Psoas muscle (tissue), 7 donors: ENCODE measurements at regions not wholly inside any gene's neighbourhood (a gene's known extent, or its start where the extent isn't known, plus 50 kb on each side); places are given as distances from the start of the nearest gene placed in this dataset.

ENCODE experiments used
- ATAC-seq, 4 donors: fragments of 200-7000 bp; cut with Tn5 transposase; one replicate each; pipeline ENCODE4 v1.9.1; 2020; ENCODE audit warnings: moderate library complexity in 3 of 4, mild to moderate bottlenecking in 2 of 4
- DNase-seq, 2 donors: peaks; one replicate each; pipeline ENCODE4 v3.0.0-alpha.2; 2020
- H3K27ac ChIP-seq: fragments of 200-600 bp; one replicate; pipeline ENCODE4 v1.8.0; 2022
- H3K27me3 ChIP-seq, 3 donors: fragments of 200-600 bp in 1 of 3; one replicate each; pipeline versions ENCODE4 v1.6.1 to v1.8.0; 2013 to 2022; ENCODE audit warnings: low read length in 2 of 3, mild to moderate bottlenecking in 2 of 3, moderate library complexity in 1 of 3; ENCODE audit not compliant: insufficient read depth in 3 of 3
- H3K36me3 ChIP-seq, 2 donors: fragments of 200-600 bp in 1 of 2; one replicate each; pipeline versions ENCODE4 v1.6.1 to v1.8.0; 2013 to 2022; ENCODE audit warnings: low read depth in 1 of 2, mild to moderate bottlenecking in 1 of 2, moderate library complexity in 1 of 2; ENCODE audit not compliant: insufficient read depth in 1 of 2
- H3K4me1 ChIP-seq: fragments of 200-600 bp; one replicate; pipeline ENCODE4 v1.8.0; 2022
- H3K4me3 ChIP-seq: fragments of 200-600 bp; one replicate; pipeline ENCODE4 v1.8.0; 2022; ENCODE audit warnings: mild to moderate bottlenecking
- H3K9me3 ChIP-seq: fragments of 200-600 bp; one replicate; pipeline ENCODE4 v1.8.0; 2022
- WGBS, 3 donors: extraction: QIAGEN DNeasy Blood & Tissue Kit; methylation state at CpG; one replicate each; pipeline versions ENCODE4 v1.1.6 to v1.1.7; 2013; 5-methylcytosine and 5-hydroxymethylcytosine counted together
- intact Hi-C, 2 donors: fragments of 100-400 bp; cut with DNase I; formaldehyde crosslinking; loops; one replicate each; pipeline versions ENCODE4 v1.11.0 to v1.14.2; 2022
- TF ChIP-seq, protein P1 (sequence below): fragments of 200-600 bp; IDR thresholded peaks from one replicate; pipeline ENCODE4 v1.8.0; 2022; ENCODE audit warnings: antibody characterized with exemption
- donor health status: healthy with polysubstance abuse.
- donor health status: DM: no; HTN: no; CAD: no; lungs with moderate emphysema.
- donor health status: Bipolar disorder and iron deficiency.
- donor health status: healthy.
- donor health status: DM: yes; HTN: yes; CAD: no.
- donor health status: DM: no; HTN: no; CAD: no.
- donor health status: DM: yes; HTN: yes; CAD: no.

DNA sequence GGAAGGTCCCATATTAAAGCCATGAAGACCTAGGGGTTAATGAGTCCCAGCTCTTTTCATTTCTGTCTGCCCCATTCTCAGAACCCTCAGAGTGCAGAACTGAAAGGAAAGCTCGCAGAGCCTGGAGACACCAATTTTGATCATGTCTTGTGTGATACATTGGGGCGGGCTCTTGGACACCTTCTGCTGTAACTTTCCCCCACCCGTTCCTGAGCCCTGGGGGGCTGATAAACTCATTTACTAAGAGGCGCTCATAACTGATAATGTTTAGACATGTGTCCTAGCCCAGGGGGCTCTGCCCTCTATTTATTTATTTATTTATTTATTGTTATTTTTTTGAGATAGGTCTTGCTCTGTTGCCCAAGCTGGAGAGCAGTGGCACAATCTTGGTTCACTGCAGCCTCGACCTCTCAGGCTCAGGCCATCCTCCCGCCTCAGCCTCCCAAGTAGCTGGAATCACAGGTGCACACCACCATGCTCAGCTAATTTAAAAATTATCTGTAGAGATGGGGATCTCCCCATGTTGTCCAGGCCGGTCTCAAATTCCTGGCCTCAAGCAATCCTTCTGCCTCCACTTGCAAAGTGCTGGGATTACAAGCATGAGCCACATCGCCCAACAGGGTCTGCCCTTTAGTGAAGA is 72.4 kb upstream of the HAAO start:
- Histone ChIP-seq H3K36me3 (no peaks in the 10 kb centered on the region), H3K4me1 (peaks cover 15% of the 10 kb centered on the region), H3K4me3 (no peak overlapping the region), H3K9me3 (no peaks in the 10 kb centered on the region), H3K27me3 (no peaks in the 10 kb centered on the region), H3K27ac (no peak overlapping the region)
- TF ChIP-seq, protein P1, sequence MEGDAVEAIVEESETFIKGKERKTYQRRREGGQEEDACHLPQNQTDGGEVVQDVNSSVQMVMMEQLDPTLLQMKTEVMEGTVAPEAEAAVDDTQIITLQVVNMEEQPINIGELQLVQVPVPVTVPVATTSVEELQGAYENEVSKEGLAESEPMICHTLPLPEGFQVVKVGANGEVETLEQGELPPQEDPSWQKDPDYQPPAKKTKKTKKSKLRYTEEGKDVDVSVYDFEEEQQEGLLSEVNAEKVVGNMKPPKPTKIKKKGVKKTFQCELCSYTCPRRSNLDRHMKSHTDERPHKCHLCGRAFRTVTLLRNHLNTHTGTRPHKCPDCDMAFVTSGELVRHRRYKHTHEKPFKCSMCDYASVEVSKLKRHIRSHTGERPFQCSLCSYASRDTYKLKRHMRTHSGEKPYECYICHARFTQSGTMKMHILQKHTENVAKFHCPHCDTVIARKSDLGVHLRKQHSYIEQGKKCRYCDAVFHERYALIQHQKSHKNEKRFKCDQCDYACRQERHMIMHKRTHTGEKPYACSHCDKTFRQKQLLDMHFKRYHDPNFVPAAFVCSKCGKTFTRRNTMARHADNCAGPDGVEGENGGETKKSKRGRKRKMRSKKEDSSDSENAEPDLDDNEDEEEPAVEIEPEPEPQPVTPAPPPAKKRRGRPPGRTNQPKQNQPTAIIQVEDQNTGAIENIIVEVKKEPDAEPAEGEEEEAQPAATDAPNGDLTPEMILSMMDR, result no peak
- intact Hi-C loops, result loop anchor here in 1 of 2 donors (5.0 to 10.0 kb wide), 2 partner anchors 38 to 60 kb away; no protein-coding TSS in a partner anchor
- WGBS, 3 donors, result 94 to 98% (median 95%) methylated on average over 8 of the region's 8 CpGs
- ATAC-seq (no peak), DNase-seq (no peak)

DNA sequence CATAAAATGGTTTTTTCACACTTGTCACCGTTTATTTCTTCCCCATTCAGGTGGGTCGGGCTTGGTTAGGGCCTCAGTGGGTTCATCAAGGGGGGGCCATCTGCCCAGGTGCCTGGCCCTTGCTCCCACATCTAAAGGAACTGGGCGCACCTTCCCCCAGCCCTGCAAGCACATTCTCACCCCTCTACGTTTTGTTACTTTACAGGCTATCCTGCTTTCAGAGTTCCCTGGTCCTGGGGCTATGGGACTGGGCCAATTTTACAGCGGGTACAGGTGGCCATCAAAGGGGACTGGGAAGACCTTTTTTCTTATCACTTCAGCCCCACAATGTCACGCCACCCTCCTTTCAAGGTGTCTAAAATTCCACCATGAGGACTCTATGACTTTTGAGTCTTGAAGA is 71.8 kb upstream of the HAAO start:
- DNase-seq, result no peak
- no peaks in the 10 kb centered on the region for H3K9me3 ChIP-seq
- H3K27me3 ChIP-seq, result no peaks in the 10 kb centered on the region
- WGBS, 3 donors, result 82 to 84% (median 83%) methylated on average over 6 of the region's 6 CpGs
- TF ChIP-seq, protein P1, result no peak
- no peak overlapping the region for H3K4me3 ChIP-seq
- H3K4me1 ChIP-seq, result peaks cover 15% of the 10 kb centered on the region
- no peak for ATAC-seq
- H3K36me3 ChIP-seq, result no peaks in the 10 kb centered on the region
- intact Hi-C loops, result loop anchor here in 1 of 2 donors (10.0 kb wide), 1 partner anchor 61 kb away; no protein-coding TSS in a partner anchor
- H3K27ac ChIP-seq, result no peak overlapping the region

DNA sequence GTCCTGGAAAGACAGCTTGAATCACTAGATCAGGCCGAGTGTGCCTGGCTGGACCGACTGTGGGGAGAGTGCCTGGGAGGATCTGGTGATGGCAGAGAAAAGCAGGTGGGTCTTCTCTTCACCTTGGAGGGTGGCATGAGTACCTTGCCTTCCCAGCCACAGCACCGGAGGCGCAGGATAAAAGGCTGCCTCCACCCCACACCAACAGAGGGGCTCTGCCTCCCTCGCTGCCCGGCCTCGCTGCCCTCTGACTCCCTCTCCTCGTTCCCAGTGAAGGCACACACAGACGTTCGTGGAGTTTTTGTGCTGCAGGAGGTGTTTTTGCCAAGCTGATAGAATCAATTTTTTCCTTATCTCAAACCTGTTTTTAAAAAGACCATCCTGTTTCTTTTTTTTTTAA is 71.4 kb upstream of the HAAO start:
- DNase-seq, result no peak
- H3K4me1 ChIP-seq, result peaks cover 15% of the 10 kb centered on the region
- H3K4me3 ChIP-seq, result no peak overlapping the region
- H3K36me3 ChIP-seq, result no peaks in the 10 kb centered on the region
- intact Hi-C loops, result loop anchor here in 1 of 2 donors (10.0 kb wide), 1 partner anchor 61 kb away; no protein-coding TSS in a partner anchor
- no peak for ATAC-seq
- WGBS, 3 donors, result 81 to 88% (median 82%) methylated on average over 10 of the region's 10 CpGs
- TF ChIP-seq, protein P1, result no peak
- H3K27ac ChIP-seq, result no peak overlapping the region
- H3K9me3 ChIP-seq, result peaks cover 2% of the 10 kb centered on the region
- H3K27me3 ChIP-seq, result no peaks in the 10 kb centered on the region

DNA sequence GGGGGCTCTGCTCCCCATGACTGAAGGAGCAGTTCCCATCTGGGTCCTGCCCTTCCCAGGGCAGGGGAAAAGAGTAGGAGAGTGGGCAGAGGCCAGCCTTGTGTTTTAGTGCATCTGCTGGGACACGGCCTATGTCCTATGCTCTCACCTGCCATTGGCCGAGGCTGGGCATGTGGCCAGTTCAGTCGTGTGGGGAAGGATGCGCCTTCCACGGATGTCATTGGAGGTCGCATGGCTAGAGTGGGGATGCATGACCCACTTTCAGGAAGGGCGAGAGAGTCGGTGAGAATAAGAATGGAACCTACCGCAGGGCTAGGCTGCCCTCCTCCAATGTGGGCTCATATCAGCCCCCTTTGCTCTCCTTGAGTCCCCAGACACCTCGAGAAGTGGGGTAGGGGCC is 70.9 kb upstream of the HAAO start:
- Histone ChIP-seq H3K36me3 (no peaks in the 10 kb centered on the region), H3K4me1 (peaks cover 15% of the 10 kb centered on the region), H3K4me3 (no peak overlapping the region), H3K9me3 (peaks cover 4% of the 10 kb centered on the region), H3K27me3 (no peaks in the 10 kb centered on the region), H3K27ac (no peak overlapping the region)
- 69 to 76% (median 71%) methylated on average over 10 of the region's 10 CpGs for WGBS, 3 donors
- DNase-seq (no peak), ATAC-seq (no peak)
- intact Hi-C loops, result loop anchor here in 1 of 2 donors (10.0 kb wide), 1 partner anchor 61 kb away; no protein-coding TSS in a partner anchor
- TF ChIP-seq, protein P1, result no peak
